ENCODE measurements at regions not wholly inside any gene's neighbourhood (a gene's known extent, or its start where the extent isn't known, plus 50 kb on each side); places are given as distances from the start of the nearest gene placed in this dataset.

DNA sequence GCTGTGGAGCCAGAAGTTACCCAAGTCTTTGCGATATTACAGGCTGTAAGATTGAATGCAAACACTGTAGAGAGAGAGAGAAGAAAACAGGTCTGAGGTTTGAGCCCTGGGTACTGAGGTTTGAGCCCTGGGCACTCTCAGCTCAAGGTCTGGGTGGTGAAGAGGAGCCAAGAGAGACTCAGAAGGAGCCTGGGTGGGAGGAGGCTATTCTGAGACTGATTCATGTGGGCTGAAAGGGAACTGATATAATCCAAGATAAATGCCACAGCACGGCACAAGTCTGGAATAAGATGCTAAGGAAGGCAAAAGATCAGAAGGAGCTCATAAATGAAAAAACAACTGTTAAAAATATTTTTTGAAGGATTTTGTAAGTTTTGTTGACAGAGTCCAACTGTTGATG lies 407.6 kb upstream of the HS6ST1 start:
- Mint-ChIP-seq H3K4me1 (ENCODE audit: low read depth) (no peaks in the 10 kb centered on the region), H3K4me3 (no peak overlapping the region), H3K36me3 (peaks cover 2% of the 10 kb centered on the region), H3K27ac (no peak overlapping the region), H3K27me3 (peaks cover 4% of the 10 kb centered on the region), H3K9me3 (ENCODE audit: low read depth) (peaks cover 10% of the 10 kb centered on the region)

DNA sequence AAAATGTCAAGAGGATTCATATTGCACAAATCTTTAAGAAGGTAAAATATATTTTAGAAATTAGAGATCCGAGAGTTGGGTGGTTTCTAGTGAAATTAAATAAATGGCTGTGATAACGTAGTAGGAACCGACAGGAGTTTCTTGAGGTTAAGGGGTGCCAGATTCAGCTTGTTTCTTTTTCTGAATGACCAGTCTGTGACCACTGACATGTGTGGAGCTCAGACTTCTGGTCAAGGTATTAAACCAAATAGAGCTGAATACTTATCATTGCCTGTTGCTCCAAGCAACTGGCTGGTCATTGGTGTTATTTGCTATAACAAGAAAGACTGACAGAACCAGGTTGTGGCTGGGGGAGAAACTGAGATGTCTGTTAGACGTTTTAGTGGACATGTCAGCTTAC lies 408.2 kb upstream of the HS6ST1 start:
- H3K27ac Mint-ChIP-seq, result peak overlapping the region; percentile 36
- H3K27me3 Mint-ChIP-seq, result peaks cover 5% of the 10 kb centered on the region

DNA sequence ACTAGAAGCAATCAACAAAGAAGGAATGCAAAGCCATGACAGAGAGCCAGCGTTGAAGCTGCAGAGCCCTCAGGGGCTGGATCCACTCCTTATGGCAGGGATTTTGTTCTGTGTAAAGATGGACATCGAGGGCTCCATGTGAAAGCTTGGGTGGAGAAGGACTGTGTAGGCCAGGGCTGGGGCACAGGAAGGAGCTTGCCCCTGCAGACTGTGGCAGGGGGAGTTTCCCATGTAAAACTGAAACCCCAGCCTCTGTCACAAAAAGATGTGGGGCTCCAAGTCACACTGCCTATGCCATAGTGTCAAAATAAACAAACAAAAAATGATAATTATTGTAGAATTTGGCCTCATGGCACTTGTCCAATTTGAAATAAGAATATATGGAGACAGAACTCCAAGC lies 408.7 kb upstream of the HS6ST1 start:
- no peaks in the 10 kb centered on the region for H3K4me1 Mint-ChIP-seq (ENCODE audit: low read depth)
- peaks cover 10% of the 10 kb centered on the region for H3K9me3 Mint-ChIP-seq (ENCODE audit: low read depth)
- peaks cover 2% of the 10 kb centered on the region for H3K36me3 Mint-ChIP-seq
- H3K27me3 Mint-ChIP-seq, result peaks cover 5% of the 10 kb centered on the region
- H3K4me3 Mint-ChIP-seq, result no peak overlapping the region
- no peak overlapping the region for H3K27ac Mint-ChIP-seq

More for the DNA sequence above, 408.2 kb upstream of the HS6ST1 start:
- H3K4me3 Mint-ChIP-seq, result no peak overlapping the region
- H3K4me1 Mint-ChIP-seq (ENCODE audit: low read depth), result no peaks in the 10 kb centered on the region
- H3K36me3 Mint-ChIP-seq, result peaks cover 2% of the 10 kb centered on the region
- H3K9me3 Mint-ChIP-seq (ENCODE audit: low read depth), result peaks cover 10% of the 10 kb centered on the region

DNA sequence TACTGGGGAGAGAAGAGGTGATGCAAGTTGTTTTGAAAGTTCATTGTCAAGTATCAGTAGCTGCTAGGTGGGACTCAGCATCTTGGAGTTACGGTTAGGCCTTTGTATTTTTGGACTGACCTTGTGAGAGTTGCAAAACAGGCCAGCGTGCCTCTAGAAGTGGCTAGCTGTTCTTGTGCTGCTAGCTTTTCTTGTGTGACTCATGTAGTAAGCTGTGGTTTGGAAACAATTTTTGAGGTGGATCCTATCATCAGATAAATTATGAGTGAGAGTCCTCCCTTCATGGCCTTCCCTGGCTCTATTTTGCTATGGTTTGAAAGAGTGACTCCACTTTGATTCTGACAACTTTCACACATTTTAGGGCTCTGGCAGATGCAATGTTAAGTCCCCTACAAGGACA lies 409.2 kb upstream of the HS6ST1 start:
- Mint-ChIP-seq H3K27me3 (peaks cover 5% of the 10 kb centered on the region), H3K36me3 (peaks cover 2% of the 10 kb centered on the region), H3K27ac (no peak overlapping the region), H3K4me1 (ENCODE audit: low read depth) (no peaks in the 10 kb centered on the region), H3K4me3 (no peak overlapping the region), H3K9me3 (ENCODE audit: low read depth) (peaks cover 10% of the 10 kb centered on the region)

DNA sequence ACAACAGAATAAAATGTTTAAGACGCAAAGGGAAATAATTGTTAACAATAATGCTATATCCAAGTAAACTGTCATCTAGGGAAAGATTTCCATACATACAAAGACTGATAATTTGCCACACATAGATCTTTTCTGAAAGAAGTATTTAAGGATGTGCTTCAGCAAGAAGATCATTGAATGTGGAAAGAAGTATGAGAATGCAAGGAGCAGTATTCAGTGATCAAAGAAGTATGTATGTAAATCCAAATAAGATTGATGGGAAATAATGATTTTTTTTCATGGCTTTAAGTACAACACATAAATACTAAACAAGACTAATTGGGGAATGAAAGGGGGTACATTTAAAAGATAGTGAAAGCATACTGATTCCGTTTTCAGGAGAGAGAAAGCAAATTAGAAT lies 410.4 kb upstream of the HS6ST1 start:
- H3K4me3 Mint-ChIP-seq, result no peak overlapping the region
- no peaks in the 10 kb centered on the region for H3K4me1 Mint-ChIP-seq (ENCODE audit: low read depth)
- peaks cover 2% of the 10 kb centered on the region for H3K36me3 Mint-ChIP-seq
- no peak overlapping the region for H3K27ac Mint-ChIP-seq
- peaks cover 10% of the 10 kb centered on the region for H3K9me3 Mint-ChIP-seq (ENCODE audit: low read depth)
- peaks cover 5% of the 10 kb centered on the region for H3K27me3 Mint-ChIP-seq

DNA sequence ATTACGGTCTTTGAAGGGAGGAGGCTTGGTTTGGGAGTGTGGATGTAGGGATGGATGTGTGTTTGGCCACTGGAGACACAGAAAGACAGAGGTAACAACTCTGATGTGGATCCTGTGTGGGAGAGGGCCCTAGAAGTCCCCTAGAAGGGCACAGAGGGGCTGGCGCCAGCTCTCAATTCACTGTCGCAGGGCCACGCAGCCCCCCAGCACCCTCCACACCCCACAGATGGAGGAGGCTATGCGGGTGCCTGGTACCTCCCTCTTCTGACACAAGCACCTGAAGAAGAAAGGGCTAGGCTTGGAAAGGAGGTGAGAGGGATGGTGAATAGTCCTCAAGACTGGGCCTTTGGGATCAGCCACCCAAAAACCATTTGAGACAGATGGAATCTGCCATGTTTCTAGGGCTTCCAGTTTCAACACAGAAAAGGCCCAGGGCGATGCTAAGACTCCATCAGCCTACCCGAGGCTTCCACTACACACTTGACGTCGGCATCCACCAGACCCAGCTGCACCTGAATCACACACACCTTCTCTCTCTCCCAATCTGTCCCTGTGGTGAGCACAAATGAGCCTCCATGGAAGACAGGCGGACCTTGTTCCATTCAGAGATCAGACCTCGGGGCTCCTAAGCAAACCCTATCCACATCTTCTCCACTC lies 413.5 kb upstream of the HS6ST1 start:
- Mint-ChIP-seq H3K36me3 (peaks cover 2% of the 10 kb centered on the region), H3K9me3 (ENCODE audit: low read depth) (peaks cover 10% of the 10 kb centered on the region), H3K27ac (no peak overlapping the region), H3K4me3 (no peak overlapping the region), H3K27me3 (peaks cover 9% of the 10 kb centered on the region), H3K4me1 (ENCODE audit: low read depth) (peaks cover 6% of the 10 kb centered on the region)

DNA sequence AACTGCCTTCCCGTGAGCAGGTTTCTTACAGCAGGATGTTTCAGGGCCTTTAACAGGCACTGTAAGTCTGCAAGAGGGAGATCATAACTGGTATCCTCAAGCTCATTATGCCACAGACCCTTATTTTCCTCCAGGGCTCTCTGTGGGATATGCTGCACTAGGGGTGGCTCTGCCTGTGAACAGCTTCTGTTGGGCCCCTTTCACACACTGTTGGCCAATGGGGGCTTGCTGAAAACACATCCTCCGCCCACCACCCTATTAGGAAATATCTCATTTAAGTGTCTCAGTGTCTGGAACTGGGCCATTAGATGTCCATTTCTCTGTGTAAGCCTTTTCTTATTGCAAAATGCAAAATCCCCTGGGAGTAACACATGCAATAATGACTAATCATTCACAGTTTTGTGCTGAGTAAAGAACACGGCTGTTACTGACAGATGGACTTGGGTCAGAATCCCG lies 414.3 kb upstream of the HS6ST1 start:
- Mint-ChIP-seq H3K36me3 (peaks cover 2% of the 10 kb centered on the region), H3K4me3 (no peak overlapping the region), H3K27ac (no peak overlapping the region), H3K27me3 (peaks cover 13% of the 10 kb centered on the region), H3K4me1 (ENCODE audit: low read depth) (peaks cover 6% of the 10 kb centered on the region), H3K9me3 (ENCODE audit: low read depth) (peaks cover 10% of the 10 kb centered on the region)

DNA sequence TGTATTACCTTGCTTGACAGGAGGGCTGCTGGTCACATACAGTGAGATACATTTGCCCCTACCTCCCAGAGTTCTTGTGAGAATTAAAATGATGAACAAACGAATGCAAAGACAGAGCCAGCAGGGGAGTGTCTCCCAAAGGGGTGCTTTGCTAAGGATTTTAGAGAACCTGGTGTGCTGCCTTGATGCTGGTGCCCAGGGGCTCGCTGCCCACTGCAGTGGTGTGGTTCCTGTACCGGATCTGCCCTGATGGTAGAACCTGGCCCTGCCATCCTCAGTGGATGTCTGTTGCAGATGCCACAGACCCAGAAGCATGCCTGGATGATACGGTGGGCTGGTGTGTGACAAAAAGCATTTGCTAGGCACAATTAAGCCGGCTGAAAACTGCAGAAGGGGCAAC lies 414.8 kb upstream of the HS6ST1 start:
- H3K4me1 Mint-ChIP-seq (ENCODE audit: low read depth), result peaks cover 6% of the 10 kb centered on the region
- peaks cover 6% of the 10 kb centered on the region for H3K9me3 Mint-ChIP-seq (ENCODE audit: low read depth)
- H3K4me3 Mint-ChIP-seq, result no peak overlapping the region
- H3K27ac Mint-ChIP-seq, result no peak overlapping the region
- peaks cover 13% of the 10 kb centered on the region for H3K27me3 Mint-ChIP-seq
- peaks cover 2% of the 10 kb centered on the region for H3K36me3 Mint-ChIP-seq

DNA sequence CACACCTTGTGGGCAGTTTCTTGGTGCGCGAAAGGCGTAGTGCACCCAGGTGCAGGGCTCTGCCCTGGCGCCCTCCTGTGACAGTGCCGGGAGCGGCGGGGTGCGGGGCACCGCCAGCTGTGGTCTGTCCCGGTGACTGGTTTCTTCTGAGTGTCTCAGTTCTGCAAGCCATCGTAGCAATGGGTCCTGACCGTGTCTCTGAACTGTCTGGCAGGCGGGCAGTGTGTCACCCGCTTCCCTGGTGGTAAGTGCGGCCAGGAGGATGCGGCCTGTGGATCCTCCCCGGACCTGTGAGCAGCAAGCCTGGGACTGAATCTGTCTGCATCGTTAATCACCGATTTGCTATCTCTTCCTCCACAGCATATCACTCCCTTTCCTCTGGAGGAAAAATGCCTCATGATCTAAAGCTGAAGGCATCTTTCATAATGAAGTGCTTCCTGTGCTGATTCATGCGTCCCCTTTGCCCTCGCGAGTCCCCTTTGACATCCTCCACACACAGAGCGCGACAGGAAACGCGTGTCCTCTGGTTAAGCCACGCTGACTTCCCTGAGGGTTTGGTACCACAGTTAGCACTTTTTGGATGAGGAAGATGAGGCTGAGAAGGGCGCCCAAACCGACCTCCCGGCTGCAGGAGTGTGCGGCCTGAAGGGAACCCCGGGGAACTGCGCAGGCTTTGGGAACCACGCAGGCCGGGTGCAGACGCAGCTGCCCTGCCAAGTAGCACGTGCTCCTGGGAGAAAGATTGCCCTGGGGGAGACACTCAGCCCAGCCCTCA lies 416.0 kb upstream of the HS6ST1 start:
- Mint-ChIP-seq H3K27ac (no peak overlapping the region), H3K4me1 (ENCODE audit: low read depth) (peaks cover 6% of the 10 kb centered on the region), H3K9me3 (ENCODE audit: low read depth) (no peaks in the 10 kb centered on the region), H3K4me3 (no peak overlapping the region), H3K36me3 (no peaks in the 10 kb centered on the region), H3K27me3 (peaks cover 13% of the 10 kb centered on the region)

DNA sequence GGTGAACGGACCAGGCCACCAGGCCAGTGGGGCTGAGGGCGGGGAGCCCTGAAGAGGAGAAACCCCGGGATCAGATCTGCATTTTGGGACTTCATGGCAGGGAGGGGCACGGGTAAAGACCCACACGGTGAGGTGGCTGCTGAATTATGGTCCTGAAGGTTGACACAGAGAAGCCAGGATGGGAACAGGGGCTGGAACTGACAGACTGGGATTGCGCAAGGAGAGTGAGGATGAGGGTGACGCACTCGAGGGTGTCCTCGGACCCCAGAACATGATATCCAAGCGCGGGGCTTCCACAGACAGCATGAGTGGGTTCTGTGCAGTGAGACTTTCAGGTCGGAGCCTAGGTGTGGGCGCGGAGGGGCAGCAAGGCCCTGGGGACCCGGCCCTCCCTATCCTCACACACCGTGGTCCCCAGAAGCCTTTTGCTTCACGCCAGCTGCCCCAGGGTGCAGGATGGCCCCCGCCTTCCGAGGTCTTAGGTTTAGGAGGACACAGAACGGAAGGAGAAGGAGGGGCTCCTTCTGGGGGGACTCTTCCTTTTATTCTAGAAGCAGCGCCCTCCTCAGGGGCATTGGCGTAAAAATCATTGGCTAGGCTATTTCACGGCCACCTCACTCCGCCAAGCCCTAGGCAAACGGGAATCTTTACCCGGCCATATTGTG lies 416.8 kb upstream of the HS6ST1 start:
- H3K27ac Mint-ChIP-seq, result no peak overlapping the region
- H3K4me1 Mint-ChIP-seq (ENCODE audit: low read depth), result peaks cover 6% of the 10 kb centered on the region
- no peaks in the 10 kb centered on the region for H3K9me3 Mint-ChIP-seq (ENCODE audit: low read depth)
- H3K4me3 Mint-ChIP-seq, result no peak overlapping the region
- H3K27me3 Mint-ChIP-seq, result peaks cover 9% of the 10 kb centered on the region
- H3K36me3 Mint-ChIP-seq, result no peaks in the 10 kb centered on the region

DNA sequence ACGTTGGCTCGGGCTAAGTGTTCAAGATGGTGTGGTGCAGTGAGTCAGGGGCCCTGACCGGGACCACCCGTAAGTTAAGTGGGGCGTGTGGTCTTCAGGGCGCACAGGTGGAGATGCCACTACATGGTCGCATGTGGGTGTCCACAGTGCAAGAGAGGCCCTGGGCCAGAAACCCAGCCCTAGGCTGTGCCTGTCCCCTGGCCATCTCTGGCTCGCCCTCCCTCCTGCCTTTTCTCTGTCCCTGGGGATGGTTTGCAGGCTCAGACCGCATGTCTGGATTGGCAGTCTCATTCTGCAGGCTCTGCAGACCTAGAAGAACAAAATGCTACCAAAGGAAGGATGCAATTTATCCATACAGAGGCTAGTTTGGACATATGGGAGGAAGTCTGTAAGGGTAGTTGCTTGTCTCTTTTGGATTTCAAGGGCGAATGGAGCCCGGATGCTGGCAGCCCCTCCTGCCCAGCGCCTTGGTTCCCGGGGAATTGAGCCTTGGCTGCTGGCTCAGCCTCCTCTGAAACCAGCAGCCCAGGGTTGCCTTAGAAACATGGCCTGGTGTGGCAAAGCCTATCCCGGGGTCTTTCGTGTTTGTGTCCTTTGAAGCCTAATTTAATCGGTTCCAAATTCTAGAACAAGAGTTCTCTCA lies 417.5 kb upstream of the HS6ST1 start:
- Mint-ChIP-seq H3K4me3 (no peak overlapping the region), H3K27ac (no peak overlapping the region), H3K9me3 (ENCODE audit: low read depth) (no peaks in the 10 kb centered on the region), H3K27me3 (peaks cover 9% of the 10 kb centered on the region), H3K36me3 (no peaks in the 10 kb centered on the region), H3K4me1 (ENCODE audit: low read depth) (peaks cover 6% of the 10 kb centered on the region)

DNA sequence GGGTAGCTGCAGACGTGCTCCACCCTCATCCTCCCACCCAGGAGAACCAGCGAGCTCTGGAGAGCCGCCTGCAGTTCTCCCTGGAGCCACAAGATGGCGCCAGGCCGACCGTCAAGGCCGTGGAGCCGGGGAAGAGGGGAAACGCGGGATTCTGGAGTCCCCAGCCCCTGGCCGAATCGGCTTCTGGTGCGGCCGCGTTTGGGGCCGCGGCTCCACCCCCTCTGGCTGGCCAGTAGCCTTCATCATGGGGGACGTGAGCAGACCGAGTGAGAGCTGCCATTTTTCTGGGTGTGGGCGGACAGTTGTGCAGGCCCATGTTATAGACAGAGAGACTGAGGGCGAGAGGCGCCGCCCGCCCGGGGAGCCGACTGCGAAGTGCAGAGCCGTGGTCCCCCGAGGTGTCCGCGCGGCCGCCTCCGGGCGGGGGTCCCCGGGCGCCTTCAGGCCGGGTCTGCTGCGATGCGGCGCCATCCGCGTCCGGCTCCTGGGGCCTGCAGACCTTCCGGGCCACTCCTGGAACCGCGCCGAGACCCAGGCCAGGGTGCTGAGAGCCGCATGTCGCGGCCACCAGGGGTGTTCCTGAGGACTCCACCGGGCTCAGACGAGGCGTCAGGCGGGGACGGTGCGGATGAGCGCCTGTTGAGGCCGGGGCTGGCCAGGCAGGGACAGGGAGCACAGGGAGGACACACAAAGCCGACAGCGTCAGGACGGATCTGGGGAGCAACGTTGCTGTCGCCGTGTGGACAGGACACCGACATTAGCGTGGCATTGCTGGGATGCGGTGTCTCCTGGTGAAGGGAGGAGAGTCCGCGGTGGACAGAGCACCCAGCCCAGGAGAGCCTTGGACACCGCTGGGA lies 418.2 kb upstream of the HS6ST1 start:
- H3K4me3 Mint-ChIP-seq, result peak overlapping the region; percentile 46
- no peaks in the 10 kb centered on the region for H3K9me3 Mint-ChIP-seq (ENCODE audit: low read depth)
- no peak overlapping the region for H3K27ac Mint-ChIP-seq
- peaks cover 8% of the 10 kb centered on the region for H3K27me3 Mint-ChIP-seq
- peaks cover 6% of the 10 kb centered on the region for H3K4me1 Mint-ChIP-seq (ENCODE audit: low read depth)
- H3K36me3 Mint-ChIP-seq, result no peaks in the 10 kb centered on the region

DNA sequence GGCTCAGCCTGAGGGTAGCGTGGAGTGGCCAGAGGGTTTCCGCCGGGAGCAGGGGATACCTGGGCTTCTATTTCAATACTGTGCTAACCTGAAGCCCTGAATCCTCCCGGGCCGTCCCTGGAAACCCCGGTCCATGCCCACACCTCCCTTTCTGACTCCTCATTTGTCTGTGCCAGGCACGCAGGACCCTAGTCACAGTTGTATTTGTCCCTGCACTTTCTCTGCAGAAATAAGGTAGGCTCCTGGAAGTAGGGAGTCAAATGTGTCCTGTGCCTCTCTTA lies 418.8 kb upstream of the HS6ST1 start:
- H3K27ac Mint-ChIP-seq, result no peak overlapping the region
- H3K36me3 Mint-ChIP-seq, result no peaks in the 10 kb centered on the region
- peaks cover 8% of the 10 kb centered on the region for H3K27me3 Mint-ChIP-seq
- H3K4me1 Mint-ChIP-seq (ENCODE audit: low read depth), result peaks cover 6% of the 10 kb centered on the region
- H3K4me3 Mint-ChIP-seq, result no peak overlapping the region
- H3K9me3 Mint-ChIP-seq (ENCODE audit: low read depth), result no peaks in the 10 kb centered on the region

DNA sequence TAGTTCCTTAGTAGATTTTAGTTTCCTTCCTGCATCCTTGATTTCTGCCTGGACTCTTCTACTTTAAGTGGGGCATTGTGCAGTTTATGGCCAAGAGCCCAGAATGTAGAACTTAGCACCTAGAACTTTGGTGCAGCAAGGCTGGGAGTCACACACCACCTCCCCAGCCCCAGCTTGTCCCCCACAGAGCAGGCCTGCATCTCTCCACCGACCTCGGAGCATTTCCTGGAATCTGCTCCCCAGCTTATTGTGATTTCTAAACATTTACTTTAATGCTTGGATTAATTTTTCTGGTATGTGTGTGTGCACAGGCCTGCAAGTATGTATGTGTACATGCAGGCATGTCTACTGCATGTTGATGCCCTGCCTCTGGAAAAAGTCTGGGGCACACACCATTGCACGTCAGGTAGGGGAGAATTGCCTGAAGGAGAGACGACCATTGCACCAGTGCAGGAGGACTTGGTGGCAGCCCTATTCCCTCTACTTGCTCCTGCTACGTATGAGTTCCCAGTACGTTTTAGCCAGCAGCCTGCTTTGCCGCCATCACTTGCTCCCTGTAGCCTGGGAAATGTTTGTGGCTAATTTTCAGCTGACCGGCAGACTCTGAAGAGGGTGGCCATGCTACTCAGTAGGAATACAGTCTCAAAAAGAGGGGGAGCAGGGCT lies 419.9 kb upstream of the HS6ST1 start:
- no peak overlapping the region for H3K4me3 Mint-ChIP-seq
- no peaks in the 10 kb centered on the region for H3K9me3 Mint-ChIP-seq (ENCODE audit: low read depth)
- peaks cover 8% of the 10 kb centered on the region for H3K27me3 Mint-ChIP-seq
- no peaks in the 10 kb centered on the region for H3K36me3 Mint-ChIP-seq
- H3K27ac Mint-ChIP-seq, result no peak overlapping the region
- H3K4me1 Mint-ChIP-seq (ENCODE audit: low read depth), result peaks cover 6% of the 10 kb centered on the region
